Osteoblast (primary cell): ENCODE measurements at regions not wholly inside any gene's neighbourhood (a gene's known extent, or its start where the extent isn't known, plus 50 kb on each side); places are given as distances from the start of the nearest gene placed in this dataset.

Source experiments
- DNase-seq: peaks from one replicate; pipeline ENCODE4 v3.0.0; 2011; ENCODE audit warnings: low spot score, mixed read lengths; ENCODE audit not compliant: insufficient read length; ENCODE audit errors: missing footprints
- H2AFZ ChIP-seq: 2 replicates; pipeline ENCODE4 v1.6.0; 2011; ENCODE audit warnings: mild to moderate bottlenecking, low read length
- H3K27ac ChIP-seq: 2 replicates; pipeline ENCODE4 v1.5.1; 2011; ENCODE audit warnings: mild to moderate bottlenecking, low read depth, low read length, moderate library complexity
- H3K27me3 ChIP-seq: 2 replicates; pipeline ENCODE4 v1.6.0; 2012; ENCODE audit warnings: mild to moderate bottlenecking, control low read depth, inconsistent platforms, low read length, moderate library complexity; ENCODE audit not compliant: insufficient read depth
- H3K36me3 ChIP-seq: 2 replicates; pipeline ENCODE4 v1.5.1; 2011; ENCODE audit warnings: mild to moderate bottlenecking, low read length, control low read depth, moderate library complexity; ENCODE audit not compliant: insufficient read depth
- H3K4me1 ChIP-seq: 2 replicates; pipeline ENCODE4 v1.5.1; 2011; ENCODE audit warnings: mild to moderate bottlenecking, low read length, control low read depth, moderate library complexity; ENCODE audit not compliant: insufficient read depth
- H3K4me2 ChIP-seq: 2 replicates; pipeline ENCODE4 v1.6.0; 2011; ENCODE audit warnings: mild to moderate bottlenecking, low read length; ENCODE audit not compliant: insufficient read depth
- H3K4me3 ChIP-seq: fragments of 200-600 bp; sonication (generic); 3 replicates; pipeline ENCODE4 v1.5.1; 2012; ENCODE audit warnings: mild to moderate bottlenecking, low read length, inconsistent platforms; ENCODE audit not compliant: insufficient read depth
- H3K79me2 ChIP-seq: 2 replicates; pipeline ENCODE4 v1.6.0; 2012; ENCODE audit warnings: mild to moderate bottlenecking, low read length, control low read depth, inconsistent platforms; ENCODE audit not compliant: insufficient read depth
- H3K9me3 ChIP-seq: 2 replicates; pipeline ENCODE4 v1.5.1; 2011; ENCODE audit warnings: low read depth, low read length, control low read depth
- H4K20me1 ChIP-seq: 2 replicates; pipeline ENCODE4 v1.6.0; 2012; ENCODE audit warnings: mild to moderate bottlenecking, low read length, control low read depth; ENCODE audit not compliant: insufficient read depth
- TF ChIP-seq, protein P1 (sequence below): IDR thresholded peaks from 2 replicates; pipeline ENCODE4 v1.5.1; 2011; ENCODE audit warnings: mild to moderate bottlenecking, low read depth, low read length, moderate library complexity; ENCODE audit errors: extremely low read depth

DNA sequence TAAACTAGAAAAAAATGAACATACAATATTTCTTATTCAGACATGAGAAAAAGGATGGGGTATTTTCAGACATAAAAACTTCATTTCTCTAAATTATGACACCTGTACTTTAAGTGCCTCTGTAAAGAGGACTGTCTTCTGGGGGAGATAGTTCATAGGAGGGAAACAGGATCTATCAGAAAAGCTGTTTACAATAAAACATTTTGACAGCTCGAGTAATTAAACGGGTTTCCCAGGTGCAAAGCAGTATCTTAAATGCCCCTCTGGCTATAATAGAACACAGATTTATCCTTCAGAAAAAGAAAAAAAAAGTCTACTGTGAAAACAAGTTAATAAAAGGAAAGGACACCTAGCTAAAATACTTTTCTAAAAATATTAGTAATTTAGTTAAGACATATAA is 311.4 kb upstream of the UBE2E3 start:
- H3K27ac ChIP-seq: no peak overlapping the region
- H3K79me2 ChIP-seq: no peaks in the 10 kb centered on the region
- no peaks in the 10 kb centered on the region for H3K36me3 ChIP-seq
- H3K27me3 ChIP-seq: no peaks in the 10 kb centered on the region
- DNase-seq: no peak
- TF ChIP-seq, protein P1, sequence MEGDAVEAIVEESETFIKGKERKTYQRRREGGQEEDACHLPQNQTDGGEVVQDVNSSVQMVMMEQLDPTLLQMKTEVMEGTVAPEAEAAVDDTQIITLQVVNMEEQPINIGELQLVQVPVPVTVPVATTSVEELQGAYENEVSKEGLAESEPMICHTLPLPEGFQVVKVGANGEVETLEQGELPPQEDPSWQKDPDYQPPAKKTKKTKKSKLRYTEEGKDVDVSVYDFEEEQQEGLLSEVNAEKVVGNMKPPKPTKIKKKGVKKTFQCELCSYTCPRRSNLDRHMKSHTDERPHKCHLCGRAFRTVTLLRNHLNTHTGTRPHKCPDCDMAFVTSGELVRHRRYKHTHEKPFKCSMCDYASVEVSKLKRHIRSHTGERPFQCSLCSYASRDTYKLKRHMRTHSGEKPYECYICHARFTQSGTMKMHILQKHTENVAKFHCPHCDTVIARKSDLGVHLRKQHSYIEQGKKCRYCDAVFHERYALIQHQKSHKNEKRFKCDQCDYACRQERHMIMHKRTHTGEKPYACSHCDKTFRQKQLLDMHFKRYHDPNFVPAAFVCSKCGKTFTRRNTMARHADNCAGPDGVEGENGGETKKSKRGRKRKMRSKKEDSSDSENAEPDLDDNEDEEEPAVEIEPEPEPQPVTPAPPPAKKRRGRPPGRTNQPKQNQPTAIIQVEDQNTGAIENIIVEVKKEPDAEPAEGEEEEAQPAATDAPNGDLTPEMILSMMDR: no peak
- H4K20me1 ChIP-seq: no peaks in the 10 kb centered on the region
- H3K4me1 ChIP-seq: no peaks in the 10 kb centered on the region
- H3K4me2 ChIP-seq: no peak overlapping the region
- no peaks in the 10 kb centered on the region for H3K9me3 ChIP-seq
- no peak overlapping the region for H3K4me3 ChIP-seq
- H2AFZ ChIP-seq: no peak overlapping the region

DNA sequence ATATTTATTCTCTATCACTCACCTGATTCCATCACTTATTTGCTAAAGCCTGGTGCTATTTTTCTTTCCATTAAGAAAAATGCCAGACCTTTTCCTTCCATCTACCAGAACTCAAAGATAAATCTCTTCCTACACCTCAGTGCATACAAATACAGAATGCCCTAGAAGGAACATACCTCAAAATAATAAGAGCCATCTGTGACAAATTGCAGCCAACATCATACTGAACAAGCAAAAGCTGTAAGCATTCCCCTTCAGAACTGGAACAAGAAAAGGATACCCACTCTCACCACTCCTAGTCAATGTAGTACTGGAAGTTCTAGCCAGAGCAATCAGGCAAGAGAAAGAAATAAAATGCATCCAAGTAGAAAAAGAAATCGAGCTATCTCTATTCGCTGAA is 315.9 kb upstream of the UBE2E3 start:
- TF ChIP-seq, protein P1: no peak
- Histone ChIP-seq H3K36me3 (no peaks in the 10 kb centered on the region), H3K4me1 (peaks cover 8% of the 10 kb centered on the region), H3K9me3 (no peaks in the 10 kb centered on the region), H3K4me3 (no peak overlapping the region), H3K27ac (no peak overlapping the region), H3K27me3 (no peaks in the 10 kb centered on the region), H3K4me2 (no peak overlapping the region), H3K79me2 (no peaks in the 10 kb centered on the region), H4K20me1 (no peaks in the 10 kb centered on the region), H2AFZ (no peak overlapping the region)
- no peak for DNase-seq

DNA sequence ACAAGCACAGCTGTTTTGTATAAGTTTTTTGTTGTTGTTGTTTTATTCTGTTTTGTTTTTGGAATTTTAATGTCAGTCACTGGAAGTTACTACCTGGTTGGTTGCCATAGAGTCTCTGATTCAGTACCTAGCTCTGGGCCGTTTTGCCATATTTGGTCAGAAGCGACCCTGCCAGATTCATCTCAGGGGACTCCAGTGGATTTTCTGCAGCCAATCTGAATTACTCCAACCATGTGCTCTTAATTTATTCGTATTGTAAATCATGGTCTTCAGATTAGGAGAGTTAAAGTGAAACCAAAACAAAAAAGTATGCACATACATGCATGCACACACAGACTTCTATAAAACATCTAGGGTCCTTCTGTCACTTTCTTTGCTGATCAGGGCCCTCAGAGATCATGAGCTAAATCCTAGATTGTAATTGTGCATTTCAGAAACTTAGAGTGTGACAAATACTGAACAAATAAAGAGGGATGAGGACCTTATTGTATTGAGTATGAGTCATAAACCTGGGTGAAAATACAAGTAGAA is 317.4 kb upstream of the UBE2E3 start:
- H3K79me2 ChIP-seq: no peaks in the 10 kb centered on the region
- peak overlapping the region; percentile 35 for H3K4me2 ChIP-seq
- H2AFZ ChIP-seq: peak overlapping the region; percentile 39
- DNase-seq: no peak
- H3K4me3 ChIP-seq: no peak overlapping the region
- TF ChIP-seq, protein P1: no peak
- no peaks in the 10 kb centered on the region for H3K9me3 ChIP-seq
- no peaks in the 10 kb centered on the region for H4K20me1 ChIP-seq
- H3K27me3 ChIP-seq: no peaks in the 10 kb centered on the region
- H3K4me1 ChIP-seq: peaks cover 8% of the 10 kb centered on the region
- no peak overlapping the region for H3K27ac ChIP-seq
- H3K36me3 ChIP-seq: no peaks in the 10 kb centered on the region

DNA sequence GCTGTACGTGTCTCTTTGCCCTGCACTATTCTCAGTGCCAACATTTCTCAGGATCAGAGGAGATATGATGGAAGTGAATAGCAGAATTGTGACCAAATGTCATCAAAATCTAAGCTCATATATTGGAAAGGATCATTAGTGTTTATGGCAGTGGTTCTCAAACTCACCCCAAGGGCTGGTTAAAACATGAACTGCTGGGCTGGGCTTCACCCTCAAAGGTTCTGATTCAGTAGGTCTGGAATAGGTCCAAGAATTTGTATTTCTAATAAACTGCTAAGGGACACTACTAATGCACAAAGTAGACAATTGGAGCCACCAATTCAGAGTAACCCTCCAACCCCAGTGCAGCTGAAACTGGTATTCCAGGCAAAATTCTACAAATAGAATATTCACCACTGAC is 317.9 kb upstream of the UBE2E3 start:
- H3K4me2 ChIP-seq: peak overlapping the region; percentile 35
- H3K27me3 ChIP-seq: no peaks in the 10 kb centered on the region
- no peak overlapping the region for H2AFZ ChIP-seq
- peaks cover 9% of the 10 kb centered on the region for H3K4me1 ChIP-seq
- H4K20me1 ChIP-seq: no peaks in the 10 kb centered on the region
- H3K27ac ChIP-seq: no peak overlapping the region
- no peaks in the 10 kb centered on the region for H3K36me3 ChIP-seq
- no peaks in the 10 kb centered on the region for H3K79me2 ChIP-seq
- no peaks in the 10 kb centered on the region for H3K9me3 ChIP-seq
- TF ChIP-seq, protein P1: no peak
- H3K4me3 ChIP-seq: no peak overlapping the region
- DNase-seq: no peak
